NCI-H2081 treated with DMSO at 0.1 percent for 48 hours (cell line): ENCODE measurements at regions not wholly inside any gene's neighbourhood (a gene's known extent, or its start where the extent isn't known, plus 50 kb on each side); places are given as distances from the start of the nearest gene placed in this dataset.

Experiments
- DNase-seq: peaks from one replicate; lab custom pipeline; 2025; lab: John Stamatoyannopoulos, UW

DNA sequence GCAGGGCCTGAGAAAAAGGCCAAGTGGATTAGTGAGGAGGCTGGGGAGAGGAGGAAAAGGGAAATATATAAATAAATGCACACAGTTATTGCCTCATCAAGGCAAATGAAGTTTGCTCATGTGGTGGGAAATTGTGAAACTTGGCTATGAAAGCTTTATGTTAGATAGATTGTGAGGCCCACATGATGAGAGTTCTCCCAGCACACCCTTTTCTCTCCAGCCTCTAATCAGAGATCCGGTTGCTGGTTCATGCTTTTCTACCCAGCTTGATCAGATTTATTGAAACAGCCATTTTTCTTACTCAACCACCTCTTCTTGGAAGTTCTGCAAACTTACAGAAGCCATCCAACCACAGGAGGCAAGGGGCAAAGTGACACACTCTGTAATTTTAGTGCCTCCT lies 125.8 kb upstream of the KLF4 start:
- DNase-seq = no peak

DNA sequence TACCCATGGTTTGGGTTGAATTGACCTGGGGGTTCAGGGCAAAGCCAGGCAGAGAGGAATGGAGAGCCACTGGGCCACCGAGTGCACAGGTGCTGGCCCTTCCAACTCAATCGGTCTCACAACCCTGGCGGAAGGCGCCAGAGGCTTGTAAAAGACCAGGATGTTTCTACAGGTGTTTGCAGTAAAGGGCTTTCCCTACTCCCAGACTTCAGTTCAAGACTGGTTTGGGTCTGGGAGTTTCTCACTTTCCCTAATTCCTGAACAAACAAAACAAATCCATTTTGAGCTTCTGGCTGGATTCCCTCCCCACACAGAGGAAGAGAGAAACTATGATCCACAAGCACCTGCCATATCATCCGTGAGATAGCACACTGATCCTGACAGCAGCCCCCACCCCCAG lies 125.2 kb upstream of the KLF4 start:
- DNase-seq = no peak

DNA sequence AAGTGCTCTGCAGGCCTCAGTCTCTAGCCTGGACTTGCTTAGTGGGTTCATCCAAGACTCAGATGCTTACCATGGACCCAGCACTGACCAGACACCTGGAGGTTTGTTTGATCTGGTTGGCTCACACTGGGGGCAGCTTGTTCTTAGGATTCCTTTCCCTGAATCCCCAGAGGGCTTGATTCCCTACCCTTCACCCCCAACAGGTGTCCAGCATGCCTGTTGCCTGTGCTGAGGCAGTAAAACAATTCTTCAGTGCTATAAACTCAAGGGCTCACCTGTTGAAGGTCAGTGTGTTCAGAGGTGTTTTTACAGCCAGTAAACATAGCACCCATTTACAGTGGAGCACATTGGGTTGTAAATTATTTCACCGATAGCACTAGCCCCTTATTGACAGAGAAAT lies 123.8 kb upstream of the KLF4 start:
- DNase-seq = no peak

DNA sequence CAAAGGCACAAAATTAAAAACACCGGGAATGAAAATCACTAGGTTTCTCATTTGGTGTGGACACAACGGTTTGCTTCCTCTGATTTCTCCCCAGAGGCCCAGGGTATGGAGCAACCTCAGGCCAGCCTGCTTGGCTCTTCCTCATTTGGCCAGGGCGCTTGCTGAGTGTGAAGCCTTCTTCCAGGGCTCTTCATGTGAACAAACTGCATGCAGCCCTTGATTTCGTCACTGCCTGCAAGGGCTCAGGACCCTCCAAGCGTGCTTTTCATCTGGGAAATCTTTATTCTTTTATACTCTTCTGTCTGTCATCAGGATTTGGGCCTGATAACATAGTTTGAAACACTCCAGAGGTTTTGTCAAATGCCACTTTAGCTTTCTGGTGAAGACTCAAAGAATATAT lies 122.6 kb upstream of the KLF4 start:
- DNase-seq = no peak

DNA sequence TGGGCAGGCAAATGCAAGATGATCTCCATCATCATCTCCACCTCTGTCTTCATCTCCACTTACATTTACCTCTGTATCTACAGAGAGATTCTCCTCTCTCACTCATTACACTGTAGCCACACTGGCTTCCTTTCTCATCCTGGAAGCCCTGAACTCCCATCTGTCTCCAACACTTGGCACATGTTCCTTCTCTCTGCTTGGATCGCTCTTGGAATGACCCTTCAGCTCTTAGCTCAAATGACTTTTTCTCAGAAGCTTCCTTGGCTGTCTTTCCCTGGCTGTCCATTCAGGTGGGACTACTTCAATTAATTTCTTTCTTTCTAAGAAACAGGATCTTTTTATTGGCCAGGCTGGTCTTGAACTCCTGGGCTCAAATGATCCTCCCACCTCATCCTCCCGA lies 120.0 kb upstream of the KLF4 start:
- DNase-seq = no peak

DNA sequence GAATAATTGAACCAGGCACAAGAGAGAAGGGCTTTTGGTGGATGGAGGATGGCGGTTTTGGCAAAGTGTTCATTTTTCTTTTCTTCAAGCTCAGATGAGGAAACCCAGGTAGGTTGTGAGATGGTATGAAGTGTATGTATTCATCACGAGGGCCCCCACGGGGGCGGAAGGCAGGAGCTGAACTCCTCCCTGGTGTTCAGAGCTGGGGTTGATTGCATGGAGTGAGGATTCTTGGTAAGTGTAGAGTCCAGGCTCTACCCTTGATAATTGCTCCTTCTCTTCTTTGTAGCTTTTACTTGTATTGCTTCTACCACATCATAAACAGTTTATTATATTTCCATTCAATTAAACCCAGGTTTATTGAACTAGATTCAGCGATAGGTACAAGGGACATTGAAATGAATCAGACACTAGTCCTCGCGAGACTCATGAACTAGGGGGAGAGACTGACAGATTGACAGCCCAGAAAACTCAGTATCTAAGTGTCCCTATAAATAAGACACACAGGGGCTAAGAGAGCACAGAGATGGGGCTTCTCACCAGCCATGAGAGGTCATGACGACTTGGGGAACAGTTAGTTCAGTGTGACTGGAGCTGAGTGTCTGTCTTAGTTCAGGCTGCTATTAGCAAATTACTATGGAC lies 116.7 kb upstream of the KLF4 start:
- DNase-seq = no peak

DNA sequence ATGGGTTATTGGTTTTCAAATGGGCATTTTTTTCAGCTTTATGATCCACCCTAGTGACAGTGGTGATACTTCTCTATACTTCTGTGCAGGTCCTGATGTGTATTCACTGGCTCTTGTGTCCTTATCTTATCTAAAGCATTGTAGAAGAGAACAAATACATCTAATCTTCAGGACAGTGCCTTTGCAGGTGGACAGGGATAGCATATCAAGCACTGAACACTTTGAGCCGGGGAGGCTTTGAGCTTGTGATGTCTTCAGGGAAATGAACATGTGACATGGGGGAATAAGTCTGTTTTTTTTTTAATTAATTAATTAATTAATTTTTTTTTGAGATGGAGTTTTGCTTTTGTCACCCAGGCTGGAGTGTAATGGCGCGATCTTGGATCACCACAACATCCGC lies 115.5 kb upstream of the KLF4 start:
- no peak for DNase-seq

DNA sequence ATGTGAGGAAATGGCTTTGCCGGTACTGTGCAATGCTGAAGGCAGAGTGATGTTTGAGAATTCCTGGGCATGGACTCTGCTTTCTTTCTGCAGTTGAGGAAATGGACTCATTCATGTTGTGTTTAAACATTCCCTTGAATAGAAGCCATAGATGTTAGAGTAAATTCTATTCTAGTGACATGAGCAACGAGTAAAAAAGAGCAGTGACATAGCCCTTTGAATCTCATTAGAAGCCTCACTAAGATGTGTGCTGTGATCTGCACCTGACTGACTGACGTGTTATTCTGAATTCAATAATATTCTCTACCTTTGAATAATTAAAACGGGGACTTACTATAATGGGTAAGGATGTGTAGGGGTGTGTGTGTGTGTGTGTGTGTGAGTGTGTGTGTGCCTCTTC lies 113.7 kb upstream of the KLF4 start:
- no peak for DNase-seq

DNA sequence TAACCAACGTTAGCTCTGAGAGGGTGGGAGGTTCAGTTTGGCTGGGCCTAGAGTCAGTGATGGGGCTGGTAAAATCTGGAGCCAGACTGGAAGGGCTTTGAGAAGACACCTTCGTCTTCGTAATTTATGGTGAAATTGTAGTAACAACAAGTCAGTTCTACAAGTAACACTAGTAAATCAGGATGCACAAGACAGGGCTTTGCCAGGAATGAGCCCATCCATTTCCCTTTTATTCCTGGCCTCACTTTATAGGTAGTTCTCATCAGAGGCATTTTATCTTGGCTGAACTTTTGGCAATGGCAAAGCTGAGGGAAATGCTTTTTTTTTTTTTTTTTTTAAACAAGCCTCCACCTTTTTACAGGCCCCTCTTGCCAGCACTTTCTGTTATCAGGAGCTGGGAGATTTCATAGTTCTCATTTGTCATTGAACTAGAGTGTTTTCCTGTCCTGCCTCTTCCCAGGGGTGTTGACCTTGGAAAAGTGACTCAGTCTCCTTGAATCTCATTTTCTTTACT lies 110.5 kb upstream of the KLF4 start:
- DNase-seq = no peak

DNA sequence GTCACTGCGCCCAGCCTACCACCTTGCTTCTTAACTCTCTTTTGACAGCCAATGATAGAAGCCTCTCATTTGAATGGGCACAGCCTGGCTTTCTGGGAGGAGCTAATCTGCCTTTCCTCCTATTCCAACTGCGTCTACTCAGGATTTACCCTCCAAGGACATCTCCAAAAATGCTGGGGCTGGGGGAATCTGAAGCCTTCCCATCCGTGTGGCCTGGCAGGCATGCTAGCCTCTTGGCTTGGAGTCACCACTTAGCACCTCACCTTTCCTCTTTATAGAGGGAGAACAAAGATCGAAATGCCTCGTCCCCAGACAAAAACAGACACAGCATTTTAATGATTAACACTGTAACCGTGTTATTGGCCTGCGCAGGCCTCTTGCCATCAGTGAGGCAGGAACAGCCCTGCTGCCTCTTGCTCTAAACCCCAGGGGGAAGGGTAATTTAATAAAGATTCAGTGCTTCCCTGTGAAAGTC lies 108.2 kb upstream of the KLF4 start:
- no peak for DNase-seq

DNA sequence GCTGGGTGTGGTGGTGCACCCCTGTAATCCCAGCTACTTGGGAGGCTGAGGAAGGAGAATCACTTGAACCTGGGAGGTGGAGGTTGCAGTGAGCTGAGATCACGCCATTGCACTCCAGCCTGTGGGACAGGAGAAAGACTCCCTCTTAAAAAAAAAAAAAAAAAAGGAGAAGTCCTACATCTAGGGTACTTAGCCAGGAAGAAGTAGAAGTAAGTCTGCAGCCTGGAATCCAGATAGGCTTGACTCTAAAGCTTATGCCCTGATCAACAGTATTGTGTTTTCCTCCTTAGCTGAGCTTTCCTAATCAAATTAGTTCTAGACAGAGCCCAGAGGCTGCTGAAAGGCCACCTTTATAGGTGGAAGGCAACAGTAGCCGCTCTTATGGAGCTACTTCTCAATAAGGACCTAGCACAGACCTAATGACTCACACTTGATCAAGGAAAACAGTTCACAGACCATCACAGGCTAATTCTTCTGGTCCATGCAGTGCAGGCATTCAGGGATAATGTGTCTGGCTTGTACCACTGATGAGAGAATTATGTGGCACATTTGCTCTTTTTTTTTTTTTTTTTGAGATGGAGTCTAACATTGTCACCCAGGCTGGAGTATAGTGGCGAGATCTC lies 105.5 kb upstream of the KLF4 start:
- no peak for DNase-seq

DNA sequence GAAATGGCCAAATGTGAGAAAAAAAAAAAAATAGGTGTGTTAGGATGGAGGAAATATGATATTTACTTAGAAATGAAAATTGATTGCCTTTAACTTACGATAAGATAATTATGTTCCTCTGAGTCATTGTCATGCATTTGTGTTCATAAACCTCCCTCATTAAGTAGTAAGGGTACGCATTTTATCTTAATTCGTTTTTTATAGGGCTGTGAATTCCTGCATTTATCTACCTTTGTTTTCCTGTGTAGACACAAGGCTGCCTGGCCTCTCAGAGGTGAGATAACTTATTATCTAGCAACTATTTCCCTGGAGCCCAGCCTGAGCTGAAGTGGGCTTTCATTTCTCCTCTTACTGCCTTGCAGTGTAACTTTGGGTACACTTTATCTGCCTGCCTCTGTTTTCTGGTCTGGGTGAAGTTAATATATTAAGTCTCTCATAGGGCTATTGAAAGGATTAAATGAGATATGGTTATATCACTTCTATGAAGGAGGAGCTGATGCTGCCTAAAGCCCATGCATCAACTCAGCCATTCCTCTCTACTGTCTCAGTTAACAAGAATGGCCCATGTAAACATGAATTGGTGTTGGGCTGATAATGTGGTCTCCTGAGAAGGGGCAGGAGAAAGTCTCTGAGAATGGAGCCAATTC lies 103.8 kb upstream of the KLF4 start:
- no peak for DNase-seq

DNA sequence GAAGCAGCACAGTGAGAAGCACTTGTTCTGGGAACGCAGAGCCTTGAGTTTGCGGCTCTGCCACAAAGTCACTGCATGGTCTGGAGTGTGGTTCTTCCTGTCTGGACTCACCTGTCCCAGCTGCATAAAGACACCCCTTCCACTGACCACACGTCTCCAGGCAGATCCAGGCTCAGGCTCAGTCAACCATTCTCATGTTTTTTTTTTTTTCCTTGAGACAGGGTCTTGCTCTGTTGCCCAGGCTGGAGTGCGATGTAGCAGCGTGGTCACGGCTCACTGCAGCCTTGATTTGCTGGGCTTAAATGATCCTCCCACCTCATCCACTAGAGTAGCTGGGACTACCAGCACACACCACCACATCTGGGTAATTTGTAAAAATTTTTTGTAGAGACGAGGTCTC lies 102.9 kb upstream of the KLF4 start:
- DNase-seq = no peak

DNA sequence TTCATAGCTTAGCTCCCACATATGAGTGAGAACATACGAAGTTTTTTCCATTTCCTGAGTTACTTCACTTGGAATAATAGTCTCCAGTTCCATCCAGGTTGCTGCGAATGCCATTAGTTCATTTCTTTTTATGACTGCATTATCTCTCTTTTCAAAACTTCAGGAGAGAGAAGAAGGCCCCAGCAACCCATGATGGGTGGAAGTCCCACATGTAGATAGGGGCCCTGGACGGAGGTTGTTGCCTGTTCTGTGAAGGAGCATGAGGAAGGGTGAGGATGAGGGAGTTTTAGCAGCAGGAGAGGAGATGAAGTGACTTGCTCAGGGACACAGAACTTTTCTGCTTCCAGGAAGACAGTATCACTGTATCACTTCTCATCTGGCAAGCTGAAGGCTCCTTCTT lies 102.2 kb upstream of the KLF4 start:
- DNase-seq = no peak

DNA sequence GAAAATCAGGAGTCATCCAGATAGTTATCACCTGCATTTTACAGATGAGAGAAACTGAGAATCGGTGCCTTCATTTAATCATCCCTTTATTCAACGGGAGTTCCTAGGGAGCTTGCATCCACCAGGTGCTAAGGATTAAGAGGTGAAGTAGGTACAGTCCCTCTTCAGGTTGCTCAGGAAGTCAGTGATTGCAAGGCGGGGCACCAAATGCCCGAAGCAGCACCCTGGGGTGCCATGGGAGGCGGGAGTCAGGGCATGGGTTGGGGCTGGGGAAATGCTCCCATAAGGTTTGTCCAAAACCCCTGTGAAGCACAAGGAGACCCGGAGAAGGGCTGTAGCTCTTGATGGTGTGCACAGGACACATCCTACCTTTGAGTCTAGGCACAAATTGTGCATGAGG lies 98.8 kb upstream of the KLF4 start:
- DNase-seq = no peak

DNA sequence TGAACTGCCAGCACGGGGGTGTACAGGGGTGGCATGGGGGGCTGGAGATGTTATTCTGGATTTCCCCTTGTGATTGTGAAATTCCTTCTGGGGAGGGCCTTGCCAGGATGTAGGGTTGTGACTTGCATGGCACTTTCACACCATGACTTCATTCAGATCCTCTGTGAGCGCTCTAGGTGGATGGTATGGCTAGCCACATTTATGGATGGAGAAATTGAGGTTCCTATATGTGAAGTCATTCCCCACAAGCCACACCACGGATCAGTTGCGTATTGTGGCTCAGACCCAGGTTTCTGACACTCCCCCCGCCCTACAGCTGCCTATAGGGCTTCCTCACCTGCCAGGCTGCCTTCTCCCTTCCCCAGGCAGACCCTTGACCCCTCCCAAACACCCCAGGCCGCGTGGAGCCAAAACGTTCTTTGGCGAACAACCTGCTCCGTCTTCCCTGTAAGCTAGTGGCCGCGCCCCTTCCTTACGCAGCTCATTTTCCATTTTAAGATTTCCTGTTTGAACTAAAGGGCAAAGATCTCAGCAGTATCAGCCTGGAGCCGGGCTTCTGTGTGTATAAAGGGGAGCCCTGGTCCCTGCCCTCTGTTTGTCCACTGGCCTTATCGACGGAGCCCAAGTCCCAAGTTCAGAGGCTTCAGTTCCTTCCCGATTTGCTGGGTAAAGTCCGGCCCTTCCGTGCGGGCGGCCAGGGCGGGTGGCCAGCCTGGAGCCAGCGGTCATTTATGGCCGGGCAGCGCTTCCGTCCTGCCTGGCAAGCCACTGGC lies 97.8 kb upstream of the KLF4 start:
- no peak for DNase-seq

DNA sequence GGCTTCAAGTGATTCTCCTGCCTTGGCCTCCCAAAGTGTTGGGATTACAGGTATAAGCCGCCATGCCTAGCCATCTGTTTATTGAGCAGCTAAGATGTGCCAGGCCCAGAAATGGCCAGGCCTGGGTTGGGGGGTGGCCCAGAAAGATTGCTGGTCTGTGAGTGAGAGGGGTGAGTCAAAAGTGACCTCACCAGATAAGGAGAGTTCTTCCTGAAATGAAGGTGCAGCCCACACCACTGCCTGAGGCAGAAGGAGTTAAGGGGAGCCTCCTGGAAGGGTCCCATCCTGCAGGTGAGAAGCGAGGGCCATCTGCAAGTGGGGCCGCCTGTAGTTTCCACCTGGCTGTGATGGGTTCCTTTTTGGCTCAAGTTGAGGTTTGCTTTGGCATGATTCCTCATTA lies 96.9 kb upstream of the KLF4 start:
- no peak for DNase-seq

DNA sequence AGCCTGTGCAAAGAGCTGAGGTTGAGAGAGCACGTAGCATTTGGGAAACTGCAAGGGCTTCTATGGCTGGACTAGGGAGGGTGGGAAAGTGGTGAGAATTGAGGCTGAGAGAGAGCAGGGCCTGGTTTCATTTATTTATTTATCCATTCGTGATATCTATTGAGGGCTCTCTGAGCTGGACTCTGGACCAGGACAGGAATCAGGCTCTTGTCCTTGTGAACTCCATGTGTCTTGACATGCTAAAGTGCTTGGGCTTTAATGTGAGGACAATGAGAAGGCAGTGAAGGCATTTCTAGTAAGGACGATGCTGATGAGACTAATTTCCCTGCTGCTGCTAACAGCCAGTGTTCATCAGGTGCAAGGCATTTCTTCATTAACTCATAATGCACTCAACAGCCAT lies 95.9 kb upstream of the KLF4 start:
- DNase-seq = no peak

DNA sequence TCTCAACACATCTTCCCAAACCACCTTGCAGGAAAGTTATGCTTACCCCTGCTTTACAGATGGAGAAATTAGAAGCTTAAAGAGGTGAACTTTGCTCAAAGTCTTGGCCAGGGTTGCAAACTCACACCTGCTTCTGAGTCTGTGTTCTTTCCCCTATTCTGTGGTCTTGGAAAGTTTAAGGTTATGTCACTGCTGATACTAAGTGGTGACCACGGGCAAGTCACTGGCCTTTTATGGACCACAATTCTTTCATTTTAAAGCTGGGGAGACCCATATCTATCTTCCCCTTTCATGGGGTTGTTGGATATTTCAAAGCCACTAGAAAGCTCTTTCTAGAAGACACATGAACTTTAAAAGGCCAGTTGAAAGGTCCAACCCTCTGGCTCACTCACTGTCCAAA lies 95.4 kb upstream of the KLF4 start:
- no peak for DNase-seq

DNA sequence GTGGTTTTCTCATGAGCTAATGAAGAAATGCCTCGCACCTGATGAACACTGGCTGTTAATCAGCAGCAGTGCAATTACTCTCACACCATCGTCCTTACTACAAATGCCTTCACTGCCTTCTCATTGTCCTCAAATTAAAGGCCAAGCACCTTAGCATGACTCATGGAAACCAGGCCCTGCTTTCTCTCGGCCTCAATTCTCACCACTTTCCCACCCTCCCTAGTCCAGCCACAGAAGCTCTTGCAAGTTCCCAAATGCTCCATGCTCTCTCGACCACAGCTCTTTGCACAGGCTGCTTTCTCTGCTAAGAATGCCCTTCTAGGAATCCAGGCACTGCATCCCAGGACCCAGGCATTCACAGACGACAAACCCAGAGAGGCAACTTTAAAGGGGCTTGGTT lies 94.6 kb upstream of the KLF4 start:
- DNase-seq = no peak

DNA sequence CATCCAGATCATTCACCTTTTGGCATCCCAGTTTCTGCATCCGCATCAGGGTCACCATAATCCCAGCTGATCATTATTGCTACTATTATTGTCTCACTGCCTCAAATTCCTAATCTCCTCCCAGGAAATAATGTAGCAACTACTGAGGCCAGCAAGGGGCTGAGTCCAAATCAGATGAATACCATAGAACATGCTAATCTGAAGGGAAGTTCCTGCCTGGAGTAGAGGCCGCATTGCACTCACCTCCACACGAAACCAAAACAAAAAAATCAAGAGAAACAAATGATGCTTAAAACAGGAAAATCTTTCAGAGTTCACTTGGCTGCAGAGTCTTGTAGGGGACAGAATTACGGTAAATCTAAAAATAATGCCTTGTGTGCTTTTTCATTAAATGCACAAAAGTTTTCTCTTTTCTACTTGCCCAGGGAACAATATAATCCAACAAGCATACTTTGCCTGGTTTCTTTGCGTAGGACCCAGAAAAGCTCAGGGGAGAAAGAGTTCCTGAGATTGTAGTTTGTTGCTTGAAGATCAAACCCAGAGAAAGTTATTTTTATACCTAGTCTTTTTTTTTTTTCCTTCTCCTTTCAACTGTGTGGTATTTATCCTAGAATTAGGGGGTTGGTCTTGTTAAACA lies 87.7 kb upstream of the KLF4 start:
- no peak for DNase-seq

DNA sequence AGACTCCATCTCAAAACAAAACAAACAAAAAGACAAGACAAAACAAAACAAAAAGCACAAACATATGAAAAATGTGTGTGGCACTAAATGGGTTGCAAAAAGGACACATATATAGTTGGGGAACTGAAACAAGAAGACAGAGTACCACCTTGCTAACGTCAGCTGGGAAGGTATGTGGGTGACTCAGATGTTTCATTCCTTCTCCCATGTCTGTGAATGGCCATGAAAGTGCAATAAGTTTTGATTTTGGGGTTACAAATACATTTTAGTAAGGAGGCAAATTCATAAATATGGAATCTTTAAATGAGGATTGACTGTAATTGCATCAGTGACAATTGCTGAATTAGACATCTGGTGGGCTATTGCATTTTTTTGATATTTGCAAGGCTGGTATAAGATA lies 81.6 kb upstream of the KLF4 start:
- no peak for DNase-seq
